IMR-90 (cell line): ENCODE measurements at regions not wholly inside any gene's neighbourhood (a gene's known extent, or its start where the extent isn't known, plus 50 kb on each side); places are given as distances from the start of the nearest gene placed in this dataset.

Source experiments
- ATAC-seq: fragments of 200-7000 bp; cut with Tn5 transposase; 2 replicates; pipeline ENCODE4 v1.9.1; 2020; ENCODE audit warnings: low read depth, mild to moderate bottlenecking, moderate library complexity
- BruUV-seq: library from RNA; stranded (reverse); fragments of 400-500 nt; replicated peaks from 2 replicates; lab custom pipeline; 2021; lab: Mats Ljungman, UMichigan
- CTCF ChIA-PET: fragments of 300-600 bp; formaldehyde crosslinking; extraction: SDS; loops from one replicate; lab custom pipeline; 2021; ENCODE audit warnings: antibody characterized with exemption; lab: Yijun Ruan, JAX
- POLR2A ChIA-PET: fragments of 300-600 bp; sonication (Branson Sonifier 250); formaldehyde crosslinking; loops from one replicate; lab custom pipeline; 2022; ENCODE audit warnings: antibody characterized with exemption; ENCODE audit not compliant: unreplicated experiment; lab: Charles Lee
- DNase-seq: peaks from one replicate; pipeline ENCODE4 v3.0.0; 2013
- H2AFZ ChIP-seq: replicated peaks from 2 replicates; pipeline ENCODE3; 2013; ENCODE audit warnings: low read length, mild to moderate bottlenecking; ENCODE audit not compliant: poor library complexity
- H2AK5ac ChIP-seq: 2 replicates; pipeline ENCODE4 v1.6.1; 2013; ENCODE audit warnings: low read depth, low read length, inconsistent platforms
- H2AK9ac ChIP-seq: replicated peaks from 2 replicates; pipeline ENCODE3; 2013; ENCODE audit warnings: mild to moderate bottlenecking, low read depth, low read length, moderate library complexity; ENCODE audit not compliant: poor library complexity
- H2BK120ac ChIP-seq: 2 replicates; pipeline ENCODE4 v1.6.1; 2013; ENCODE audit warnings: low read depth, low read length, inconsistent platforms
- H2BK15ac ChIP-seq: 3 replicates; pipeline ENCODE4 v1.6.1; 2013; ENCODE audit warnings: low read depth, low read length, inconsistent platforms
- H2BK20ac ChIP-seq: 2 replicates; pipeline ENCODE4 v1.6.1; 2013; ENCODE audit warnings: low read depth, mild to moderate bottlenecking, inconsistent platforms, low read length, moderate library complexity
- H2BK5ac ChIP-seq: 2 replicates; pipeline ENCODE4 v1.6.1; 2013; ENCODE audit warnings: mild to moderate bottlenecking, low read depth, low read length, inconsistent platforms; ENCODE audit not compliant: poor library complexity, severe bottlenecking
- H3K14ac ChIP-seq: replicated peaks from 2 replicates; pipeline ENCODE4 v1.6.1; 2013; ENCODE audit warnings: low read depth, low read length, inconsistent platforms
- H3K18ac ChIP-seq: 2 replicates; pipeline ENCODE4 v1.6.1; 2013; ENCODE audit warnings: low read depth, low read length, control low read depth
- H3K23ac ChIP-seq: 2 replicates; pipeline ENCODE4 v1.6.1; 2013; ENCODE audit warnings: low read depth, low read length, inconsistent platforms
- H3K27ac ChIP-seq: 2 replicates; pipeline ENCODE4 v1.5.1; 2013; ENCODE audit warnings: mild to moderate bottlenecking, control low read depth, low read length; ENCODE audit not compliant: insufficient read depth
- H3K27me3 ChIP-seq: 2 replicates; pipeline ENCODE4 v1.6.1; 2013; ENCODE audit warnings: low read length; ENCODE audit not compliant: control insufficient read depth, insufficient read depth
- H3K36me3 ChIP-seq: 2 replicates; pipeline ENCODE4 v1.6.1; 2013; ENCODE audit warnings: low read length, mixed read lengths; ENCODE audit not compliant: control insufficient read depth, insufficient read depth
- H3K4ac ChIP-seq: 2 replicates; pipeline ENCODE4 v1.6.1; 2013; ENCODE audit warnings: low read depth, low read length, inconsistent platforms
- H3K4me1 ChIP-seq: 2 replicates; pipeline ENCODE4 v1.6.1; 2013; ENCODE audit warnings: low read length, mixed read lengths; ENCODE audit not compliant: control insufficient read depth, insufficient read depth
- H3K4me2 ChIP-seq: 2 replicates; pipeline ENCODE4 v1.6.1; 2013; ENCODE audit warnings: low read depth, mild to moderate bottlenecking, control low read depth, low read length, moderate library complexity
- H3K4me3 ChIP-seq: 2 replicates; pipeline ENCODE4 v1.5.1; 2013; ENCODE audit warnings: low read depth, mild to moderate bottlenecking, control low read depth, low read length, moderate library complexity; ENCODE audit not compliant: insufficient read depth
- H3K56ac ChIP-seq: 2 replicates; pipeline ENCODE4 v1.6.1; 2013; ENCODE audit warnings: low read length, inconsistent platforms; ENCODE audit not compliant: insufficient read depth; ENCODE audit errors: extremely low read depth
- H3K79me1 ChIP-seq, 2 experiments: 2 replicates each; pipeline ENCODE4 v1.6.1; 2013; ENCODE audit warnings: low read length in 2 of 2, inconsistent platforms in 1 of 2, low read depth in 1 of 2
- H3K9ac ChIP-seq: 2 replicates; pipeline ENCODE4 v1.6.1; 2013; ENCODE audit warnings: low read depth, low read length, control low read depth
- H3K9me1 ChIP-seq: 2 replicates; pipeline ENCODE4 v1.6.1; 2013; ENCODE audit warnings: low read length, inconsistent platforms; ENCODE audit not compliant: insufficient read depth
- H3K9me3 ChIP-seq: 2 replicates; pipeline ENCODE4 v1.6.1; 2013; ENCODE audit warnings: low read length; ENCODE audit not compliant: control insufficient read depth, insufficient read depth
- H4K20me1 ChIP-seq: 2 replicates; pipeline ENCODE4 v1.6.1; 2013; ENCODE audit warnings: low read length, inconsistent platforms; ENCODE audit not compliant: insufficient read depth
- H4K5ac ChIP-seq: 2 replicates; pipeline ENCODE4 v1.6.1; 2013; ENCODE audit warnings: mild to moderate bottlenecking, low read depth, low read length, control low read depth
- H4K8ac ChIP-seq, 2 experiments: 2 replicates each; pipeline ENCODE4 v1.6.1; 2013; ENCODE audit warnings: low read depth in 2 of 2, low read length in 2 of 2, control low read depth in 1 of 2, inconsistent platforms in 1 of 2
- H4K91ac ChIP-seq: 2 replicates; pipeline ENCODE4 v1.6.1; 2013; ENCODE audit warnings: low read depth, low read length, inconsistent platforms; ENCODE audit not compliant: insufficient read depth
- BHLHE40 ChIP-seq: fragments of 150-350 bp; IDR thresholded peaks from 2 replicates; pipeline ENCODE4 v1.6.1; 2016; ENCODE audit warnings: mild to moderate bottlenecking, low read depth, low read length
- CEBPB ChIP-seq: IDR thresholded peaks from 2 replicates; pipeline ENCODE4 v1.6.1; 2012; ENCODE audit warnings: low read depth, low read length, improper control_type of control experiment
- FOS ChIP-seq: fragments of 150-350 bp; IDR thresholded peaks from 2 replicates; pipeline ENCODE4 v1.6.1; 2016; ENCODE audit warnings: low read depth, low read length
- MXI1 ChIP-seq: IDR thresholded peaks from 2 replicates; pipeline ENCODE4 v1.6.1; 2012; ENCODE audit warnings: low read depth, mild to moderate bottlenecking, low read length, moderate library complexity, borderline replicate concordance
- NFE2L2 ChIP-seq: fragments of 150-350 bp; IDR thresholded peaks from 2 replicates; pipeline ENCODE4 v1.6.1; 2016; ENCODE audit warnings: low read depth, mild to moderate bottlenecking, low read length
- RAD21 ChIP-seq: IDR thresholded peaks from 2 replicates; pipeline ENCODE4 v1.6.1; 2012; ENCODE audit warnings: low read length, improper control_type of control experiment
- RFX5 ChIP-seq: IDR thresholded peaks from 2 replicates; pipeline ENCODE4 v1.8.0; 2012; ENCODE audit warnings: low read depth, mild to moderate bottlenecking, low read length, moderate library complexity
- SMC3 ChIP-seq: fragments of 150-350 bp; IDR thresholded peaks from 2 replicates; pipeline ENCODE4 v1.6.1; 2016; ENCODE audit warnings: low read depth, mild to moderate bottlenecking, antibody characterized with exemption, low read length, moderate library complexity
- dilution Hi-C: fragments of 300-500 bp; cut with HindIII; formaldehyde crosslinking; loops from one replicate; pipeline ENCODE4 v1.14.3; 2018; ENCODE audit warnings: low sequenced_read_pairs; ENCODE audit not compliant: unreplicated experiment
- in situ Hi-C: fragments of 300-500 bp; cut with MboI; formaldehyde crosslinking; loops from 3 replicates; pipeline ENCODE4 v1.14.3; 2019; ENCODE audit warnings: low sequenced_read_pairs, inconsistent platforms, mixed read lengths
- intact Hi-C: fragments of 100-400 bp; cut with micrococcal nuclease; formaldehyde crosslinking; loops from 2 replicates; pipeline ENCODE4 v1.10.0; 2022
- TF ChIP-seq, protein P1 (sequence below): conservative IDR thresholded peaks from 2 replicates; pipeline ENCODE4 v1.5.1; 2012; ENCODE audit warnings: mild to moderate bottlenecking, low read depth, low read length, improper control_type of control experiment

DNA sequence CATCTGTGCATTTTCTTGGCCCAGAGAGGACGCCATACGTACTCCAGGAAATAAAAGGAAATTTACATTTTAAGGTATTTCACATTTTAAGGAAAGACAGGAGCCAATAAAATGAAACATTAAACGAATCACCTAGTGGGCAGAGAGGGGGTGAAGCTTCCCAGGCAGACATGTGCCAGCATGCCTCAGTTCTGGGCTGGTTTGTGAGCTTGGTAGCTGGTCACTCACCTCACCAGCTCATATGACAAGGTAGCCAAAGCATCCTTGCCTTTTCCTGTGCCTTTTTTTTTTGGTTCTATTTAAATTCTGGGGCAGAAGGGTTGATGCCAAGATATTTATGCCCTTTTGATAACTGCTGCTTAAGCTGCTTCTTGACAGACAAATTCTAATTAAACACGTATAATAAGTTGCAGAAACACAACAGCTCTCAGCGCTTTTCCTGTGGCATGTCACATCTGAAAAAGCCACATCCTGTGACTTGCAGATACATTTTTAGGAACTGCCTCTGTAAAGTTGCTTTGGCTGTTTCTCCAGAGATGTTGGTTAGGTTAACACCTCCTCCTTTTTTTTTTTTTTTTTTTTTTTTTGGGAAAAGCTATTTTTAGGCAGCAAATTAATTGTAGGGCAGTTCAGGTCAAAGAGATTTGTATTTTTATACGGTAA is 218.6 kb downstream of the PDCD6IP start (continued):
- TF ChIP-seq RAD21: no peak

DNA sequence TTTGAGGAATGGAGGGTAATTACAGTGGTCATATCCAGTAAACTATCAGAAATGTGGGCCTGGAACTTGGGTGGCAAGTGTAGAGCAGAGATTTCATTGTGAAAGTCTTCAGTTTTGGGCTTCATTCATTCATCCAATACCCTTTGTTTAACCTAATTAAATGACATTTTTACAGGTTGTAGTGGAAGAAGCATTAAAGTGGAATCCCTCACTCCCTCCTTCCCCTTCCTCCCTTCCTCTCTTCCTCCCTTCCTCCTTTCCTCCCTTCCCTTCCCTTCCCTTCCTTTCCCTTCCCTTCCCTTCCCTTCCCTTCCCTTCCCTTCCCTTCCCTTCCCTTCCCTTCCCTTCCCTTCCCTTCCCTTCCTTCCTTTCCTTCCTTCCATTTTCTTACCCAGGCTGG is 219.3 kb downstream of the PDCD6IP start:
- H3K14ac ChIP-seq: no peak overlapping the region
- no peaks in the 10 kb centered on the region for H3K79me1 ChIP-seq
- TF ChIP-seq RAD21 (no peak), SMC3 (no peak), NFE2L2 (no peak), MXI1 (no peak), CEBPB (no peak), RFX5 (no peak), FOS (no peak), BHLHE40 (no peak)
- TF ChIP-seq, protein P1, sequence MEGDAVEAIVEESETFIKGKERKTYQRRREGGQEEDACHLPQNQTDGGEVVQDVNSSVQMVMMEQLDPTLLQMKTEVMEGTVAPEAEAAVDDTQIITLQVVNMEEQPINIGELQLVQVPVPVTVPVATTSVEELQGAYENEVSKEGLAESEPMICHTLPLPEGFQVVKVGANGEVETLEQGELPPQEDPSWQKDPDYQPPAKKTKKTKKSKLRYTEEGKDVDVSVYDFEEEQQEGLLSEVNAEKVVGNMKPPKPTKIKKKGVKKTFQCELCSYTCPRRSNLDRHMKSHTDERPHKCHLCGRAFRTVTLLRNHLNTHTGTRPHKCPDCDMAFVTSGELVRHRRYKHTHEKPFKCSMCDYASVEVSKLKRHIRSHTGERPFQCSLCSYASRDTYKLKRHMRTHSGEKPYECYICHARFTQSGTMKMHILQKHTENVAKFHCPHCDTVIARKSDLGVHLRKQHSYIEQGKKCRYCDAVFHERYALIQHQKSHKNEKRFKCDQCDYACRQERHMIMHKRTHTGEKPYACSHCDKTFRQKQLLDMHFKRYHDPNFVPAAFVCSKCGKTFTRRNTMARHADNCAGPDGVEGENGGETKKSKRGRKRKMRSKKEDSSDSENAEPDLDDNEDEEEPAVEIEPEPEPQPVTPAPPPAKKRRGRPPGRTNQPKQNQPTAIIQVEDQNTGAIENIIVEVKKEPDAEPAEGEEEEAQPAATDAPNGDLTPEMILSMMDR: no peak
- peaks cover 10% of the 10 kb centered on the region for H3K4me1 ChIP-seq
- H3K18ac ChIP-seq: no peak overlapping the region
- H2AK5ac ChIP-seq: no peak overlapping the region
- no peaks in the 10 kb centered on the region for H3K36me3 ChIP-seq
- H4K91ac ChIP-seq: no peak overlapping the region
- dilution Hi-C loops (no loop called here), intact Hi-C loops (loop anchor here (10.0 kb wide), 1 partner anchor 103 kb away; no protein-coding TSS in a partner anchor), in situ Hi-C loops (no loop called here)
- H4K8ac ChIP-seq: no peak overlapping the region
- H3K27ac ChIP-seq: no peak overlapping the region
- no peak overlapping the region for H2AFZ ChIP-seq
- H2BK20ac ChIP-seq: no peak overlapping the region
- no peaks in the 10 kb centered on the region for H4K20me1 ChIP-seq
- no peak overlapping the region for H2BK5ac ChIP-seq
- H2BK15ac ChIP-seq: no peak overlapping the region; the same call in 2 of the 3 replicates
- no peaks in the 10 kb centered on the region for H3K27me3 ChIP-seq
- DNase-seq (no peak), ATAC-seq (no peak)
- H3K4me3 ChIP-seq: no peak overlapping the region
- no TSS peak for BruUV-seq
- ChIA-PET CTCF (interaction anchor here (0.9 to 1.2 kb wide), 2 partner anchors 26 to 103 kb away, joined by 3 to 7 read pairs; no protein-coding TSS in a partner anchor), POLR2A (interaction anchor here (0.5 kb wide), 1 partner anchor 10 kb away, joined by 3 read pairs; no protein-coding TSS in a partner anchor)
- peak overlapping the region; percentile 23; the same call in 1 of the 2 replicates for H2BK120ac ChIP-seq
- H4K5ac ChIP-seq: no peak overlapping the region
- no peak overlapping the region for H3K4ac ChIP-seq
- H3K23ac ChIP-seq: no peak overlapping the region
- H3K4me2 ChIP-seq: no peak overlapping the region
- H3K9me1 ChIP-seq: peaks cover 7% of the 10 kb centered on the region
- H3K56ac ChIP-seq: no peak overlapping the region
- H3K9me3 ChIP-seq: no peaks in the 10 kb centered on the region
- no peak overlapping the region for H2AK9ac ChIP-seq
- no peak overlapping the region for H3K9ac ChIP-seq
